DOHH2 (cell line): ENCODE measurements at regions not wholly inside any gene's neighbourhood (a gene's known extent, or its start where the extent isn't known, plus 50 kb on each side); places are given as distances from the start of the nearest gene placed in this dataset.

Source experiments
- H3F3A ChIP-seq: fragments of 200-600 bp; sonication (generic), shearing (Covaris generic); 2 replicates; pipeline ENCODE4 v1.6.0; 2016; ENCODE audit warnings: antibody characterized with exemption, mild to moderate bottlenecking; ENCODE audit not compliant: control insufficient read depth, insufficient read depth
- H3K27ac ChIP-seq: fragments of 200-600 bp; sonication (generic); 2 replicates; pipeline ENCODE4 v1.5.1; 2014; ENCODE audit warnings: low read depth, mild to moderate bottlenecking, low read length, moderate library complexity
- H3K27me3 ChIP-seq: fragments of 200-600 bp; sonication (generic); 2 replicates; pipeline ENCODE4 v1.6.1; 2014; ENCODE audit warnings: mild to moderate bottlenecking, low read length, mixed read lengths; ENCODE audit not compliant: control insufficient read depth
- H3K36me3 ChIP-seq: fragments of 200-600 bp; sonication (generic); 2 replicates; pipeline ENCODE4 v1.6.1; 2014; ENCODE audit warnings: mild to moderate bottlenecking, low read length, moderate library complexity, mixed read lengths; ENCODE audit not compliant: control insufficient read depth
- H3K4me1 ChIP-seq: fragments of 200-600 bp; sonication (generic); 2 replicates; pipeline ENCODE4 v1.6.1; 2014; ENCODE audit warnings: mild to moderate bottlenecking, low read length, mixed read lengths; ENCODE audit not compliant: control insufficient read depth
- H3K4me2 ChIP-seq: fragments of 200-600 bp; sonication (generic); 2 replicates; pipeline ENCODE4 v1.6.0; 2014; ENCODE audit warnings: mild to moderate bottlenecking, low read length, moderate library complexity
- H3K4me3 ChIP-seq: fragments of 200-600 bp; sonication (generic); 2 replicates; pipeline ENCODE4 v1.5.1; 2014; ENCODE audit warnings: mild to moderate bottlenecking, low read length, mixed read lengths
- H3K79me2 ChIP-seq: fragments of 200-600 bp; sonication (generic); 2 replicates; pipeline ENCODE4 v1.6.1; 2014; ENCODE audit warnings: mild to moderate bottlenecking, low read length, mixed read lengths; ENCODE audit not compliant: control insufficient read depth
- H3K9me2 ChIP-seq: fragments of 200-600 bp; sonication (generic); replicated peaks from 2 replicates; pipeline ENCODE4 v1.6.1; 2014; ENCODE audit warnings: mild to moderate bottlenecking, low read length, mixed read lengths; ENCODE audit not compliant: control insufficient read depth
- H3K9me3 ChIP-seq: fragments of 200-600 bp; sonication (generic); 2 replicates; pipeline ENCODE4 v1.6.1; 2014; ENCODE audit warnings: antibody characterized with exemption, low read length, mixed read lengths; ENCODE audit not compliant: control insufficient read depth, insufficient read depth
- H4K20me1 ChIP-seq: fragments of 200-600 bp; sonication (generic); 2 replicates; pipeline ENCODE4 v1.6.0; 2014; ENCODE audit warnings: low read depth, mild to moderate bottlenecking, antibody characterized with exemption, low read length, moderate library complexity; ENCODE audit not compliant: control insufficient read depth, insufficient read depth
- EZH2phosphoT487 ChIP-seq: fragments of 200-600 bp; sonication (generic); IDR thresholded peaks from 2 replicates; pipeline ENCODE4 v1.6.1; 2017; ENCODE audit warnings: borderline replicate concordance, mild to moderate bottlenecking, antibody characterized with exemption, low read length, moderate library complexity, mixed read lengths
- TF ChIP-seq, protein P1 (sequence below): fragments of 200-600 bp; sonication (generic); IDR thresholded peaks from one replicate; pipeline ENCODE4 v1.5.1; 2014; ENCODE audit warnings: antibody characterized with exemption, mild to moderate bottlenecking, low read depth, low read length; ENCODE audit not compliant: poor library complexity, severe bottlenecking

DNA sequence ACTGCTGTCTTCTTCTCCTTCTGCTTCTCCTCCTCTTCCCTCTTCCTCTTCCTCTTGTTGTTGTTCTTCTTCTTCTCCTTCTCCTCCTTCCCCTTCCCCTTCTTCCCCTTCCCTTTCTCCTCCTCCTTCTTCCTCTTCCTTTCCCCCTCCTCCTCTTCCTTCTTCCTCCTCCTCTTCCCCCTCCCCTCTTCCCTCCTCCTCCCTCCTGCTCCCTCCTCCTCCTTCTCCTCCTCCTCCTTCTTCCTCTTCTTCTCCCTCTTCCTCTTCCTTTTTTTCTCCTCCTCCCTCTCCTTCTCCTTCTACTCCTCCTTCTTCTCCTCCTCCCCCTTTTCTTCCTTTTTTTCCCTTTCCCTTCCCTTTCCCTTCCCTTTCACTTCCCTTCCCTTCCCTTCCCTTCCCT, 245.0 kb upstream of the IRX5 start:
- Histone ChIP-seq H3K4me3 (no peak overlapping the region), H3K9me3 (no peaks in the 10 kb centered on the region), H4K20me1 (no peaks in the 10 kb centered on the region), H3K36me3 (no peaks in the 10 kb centered on the region), H3K79me2 (no peaks in the 10 kb centered on the region), H3K4me2 (no peak overlapping the region), H3F3A (no peaks in the 10 kb centered on the region), H3K4me1 (no peaks in the 10 kb centered on the region), H3K27ac (no peak overlapping the region), H3K9me2 (no peaks in the 10 kb centered on the region), H3K27me3 (no peaks in the 10 kb centered on the region)
- TF ChIP-seq, protein P1, sequence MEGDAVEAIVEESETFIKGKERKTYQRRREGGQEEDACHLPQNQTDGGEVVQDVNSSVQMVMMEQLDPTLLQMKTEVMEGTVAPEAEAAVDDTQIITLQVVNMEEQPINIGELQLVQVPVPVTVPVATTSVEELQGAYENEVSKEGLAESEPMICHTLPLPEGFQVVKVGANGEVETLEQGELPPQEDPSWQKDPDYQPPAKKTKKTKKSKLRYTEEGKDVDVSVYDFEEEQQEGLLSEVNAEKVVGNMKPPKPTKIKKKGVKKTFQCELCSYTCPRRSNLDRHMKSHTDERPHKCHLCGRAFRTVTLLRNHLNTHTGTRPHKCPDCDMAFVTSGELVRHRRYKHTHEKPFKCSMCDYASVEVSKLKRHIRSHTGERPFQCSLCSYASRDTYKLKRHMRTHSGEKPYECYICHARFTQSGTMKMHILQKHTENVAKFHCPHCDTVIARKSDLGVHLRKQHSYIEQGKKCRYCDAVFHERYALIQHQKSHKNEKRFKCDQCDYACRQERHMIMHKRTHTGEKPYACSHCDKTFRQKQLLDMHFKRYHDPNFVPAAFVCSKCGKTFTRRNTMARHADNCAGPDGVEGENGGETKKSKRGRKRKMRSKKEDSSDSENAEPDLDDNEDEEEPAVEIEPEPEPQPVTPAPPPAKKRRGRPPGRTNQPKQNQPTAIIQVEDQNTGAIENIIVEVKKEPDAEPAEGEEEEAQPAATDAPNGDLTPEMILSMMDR, result no peak
- TF ChIP-seq EZH2phosphoT487, result no peak

DNA sequence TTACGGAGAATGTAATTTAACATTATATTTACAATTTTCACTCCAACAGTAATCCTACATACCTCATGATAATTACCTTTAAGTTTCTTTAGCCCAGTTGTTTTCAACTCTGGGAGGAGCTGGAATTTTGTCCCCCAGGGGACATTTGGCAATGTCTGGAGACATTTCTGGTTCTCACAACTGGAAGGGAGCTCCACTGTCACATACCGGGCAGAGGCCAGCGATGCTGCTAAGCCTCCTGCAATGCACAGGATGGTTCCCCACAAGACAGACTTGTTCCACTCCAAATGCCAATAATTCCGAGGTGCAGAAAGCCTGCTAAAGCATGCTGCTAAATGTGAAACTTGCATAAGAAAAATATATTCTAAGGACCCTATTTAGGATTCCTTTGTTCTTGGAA, 251.1 kb upstream of the IRX5 start:
- TF ChIP-seq EZH2phosphoT487, result no peak
- TF ChIP-seq, protein P1, result no peak
- Histone ChIP-seq H3K4me2 (no peak overlapping the region), H3K4me3 (no peak overlapping the region), H3K36me3 (no peaks in the 10 kb centered on the region), H3K4me1 (no peaks in the 10 kb centered on the region), H4K20me1 (no peaks in the 10 kb centered on the region), H3K9me2 (no peaks in the 10 kb centered on the region), H3K27me3 (no peaks in the 10 kb centered on the region), H3K27ac (no peak overlapping the region), H3K9me3 (no peaks in the 10 kb centered on the region; the same call in 1 of the 2 replicates), H3K79me2 (no peaks in the 10 kb centered on the region), H3F3A (no peaks in the 10 kb centered on the region)

DNA sequence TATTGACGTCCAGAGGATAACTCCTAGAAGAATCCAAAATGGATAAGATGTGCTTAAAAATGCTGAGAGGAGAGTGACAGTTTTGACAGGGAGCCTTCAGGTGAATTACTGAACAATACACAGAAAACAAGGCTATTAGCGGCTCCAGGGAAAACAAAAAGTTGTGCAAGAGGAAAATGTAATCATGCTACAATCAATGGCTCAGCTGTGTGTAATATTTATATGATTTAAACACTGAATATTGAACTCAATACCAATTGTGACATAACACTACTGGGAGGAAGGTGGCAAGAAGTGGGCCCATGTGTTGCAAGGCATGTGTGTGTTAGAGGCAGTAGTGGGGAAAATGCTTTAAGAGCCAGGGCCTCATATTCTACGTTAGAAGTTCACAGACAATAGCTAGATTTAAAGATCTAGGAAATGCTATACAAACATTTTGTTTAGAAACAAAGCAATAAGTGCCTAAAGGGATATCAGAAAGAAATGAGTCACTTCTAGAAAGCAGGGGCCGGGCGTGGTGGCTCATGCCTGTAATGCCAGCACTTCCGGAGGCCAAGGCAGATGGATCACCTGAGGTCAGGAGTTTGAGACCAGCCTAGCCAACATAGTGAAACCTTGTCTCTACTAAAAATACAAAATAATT, 253.2 kb upstream of the IRX5 start:
- Histone ChIP-seq H4K20me1 (no peaks in the 10 kb centered on the region), H3K4me2 (no peak overlapping the region)
- TF ChIP-seq EZH2phosphoT487, result no peak
- TF ChIP-seq, protein P1, result no peak

More for the DNA sequence above, 253.2 kb upstream of the IRX5 start:
- H3K9me3 ChIP-seq, result no peaks in the 10 kb centered on the region; the same call in 1 of the 2 replicates
- no peak overlapping the region for H3K4me3 ChIP-seq
- H3K4me1 ChIP-seq, result no peaks in the 10 kb centered on the region
- no peaks in the 10 kb centered on the region for H3K27me3 ChIP-seq
- no peaks in the 10 kb centered on the region for H3K9me2 ChIP-seq
- no peaks in the 10 kb centered on the region for H3F3A ChIP-seq
- H3K27ac ChIP-seq, result no peak overlapping the region
- H3K79me2 ChIP-seq, result no peaks in the 10 kb centered on the region
- H3K36me3 ChIP-seq, result no peaks in the 10 kb centered on the region
